Endothelial cell of umbilical vein (primary cell): ENCODE measurements at regions not wholly inside any gene's neighbourhood (a gene's known extent, or its start where the extent isn't known, plus 50 kb on each side); places are given as distances from the start of the nearest gene placed in this dataset.

Source experiments
- BruUV-seq: library from RNA; stranded (reverse); fragments of 400-500 nt; replicated peaks from 2 replicates; lab custom pipeline; 2021; lab: Mats Ljungman, UMichigan
- CTCF ChIA-PET: fragments of 300-600, 350-600 bp; sonication (Branson Sonifier 250); formaldehyde crosslinking; loops from one replicate; lab custom pipeline; 2021; ENCODE audit warnings: antibody characterized with exemption, inconsistent platforms; lab: Charles Lee
- POLR2A ChIA-PET: fragments of 300-600, 350-600 bp; sonication (Branson Sonifier 250); formaldehyde crosslinking; loops from one replicate; lab custom pipeline; 2021; ENCODE audit warnings: antibody characterized with exemption, inconsistent platforms; lab: Charles Lee
- DNase-seq: peaks from one replicate; pipeline ENCODE4 v3.0.0-alpha.2; 2011; ENCODE audit warnings: low read depth, low spot score
- FAIRE-seq: peaks from 2 replicates; lab custom pipeline; 2011; peaks lifted over from hg19 to GRCh38; lab: Jason Lieb, UNC
- H2AFZ ChIP-seq: 2 replicates; pipeline ENCODE4 v1.6.0; 2012; ENCODE audit warnings: low read depth, low read length, control low read depth, inconsistent platforms
- H3K27ac ChIP-seq: 2 replicates; pipeline ENCODE4 v1.5.1; 2011; ENCODE audit warnings: low read depth, mild to moderate bottlenecking, control low read depth, low read length, moderate library complexity; ENCODE audit not compliant: insufficient read depth
- H3K27me3 ChIP-seq, 2 experiments: 2 replicates each; pipeline versions ENCODE4 v1.6.0 to v1.6.1; 2011; ENCODE audit warnings: low read length in 2 of 2, mixed read lengths in 1 of 2; ENCODE audit not compliant: control insufficient read depth in 2 of 2, insufficient read depth in 2 of 2
- H3K36me3 ChIP-seq, 2 experiments: 2 replicates in 1 of 2; 3 replicates in 1 of 2; pipeline ENCODE4 v1.5.1; 2011; ENCODE audit warnings: low read length in 2 of 2, mild to moderate bottlenecking in 1 of 2, moderate library complexity in 1 of 2; ENCODE audit not compliant: control insufficient read depth in 2 of 2, insufficient read depth in 2 of 2; ENCODE audit errors: extremely low read depth in 1 of 2
- H3K4me1 ChIP-seq: 3 replicates; pipeline ENCODE4 v1.5.1; 2011; ENCODE audit warnings: mild to moderate bottlenecking, low read length; ENCODE audit not compliant: control insufficient read depth, insufficient read depth; ENCODE audit errors: extremely low read depth
- H3K4me2 ChIP-seq: 2 replicates; pipeline ENCODE4 v1.6.1; 2011; ENCODE audit warnings: low read length, control low read depth, mixed read lengths; ENCODE audit not compliant: insufficient read depth
- H3K4me3 ChIP-seq, 3 experiments: fragments of 200-600 bp in 1 of 3; sonication (generic), shearing (Covaris generic) in 1 of 3; replicated peaks in 1 of 3; 2 replicates each; pipeline ENCODE4 v1.5.1; 2011 to 2016; ENCODE audit warnings: control low read depth in 3 of 3, low read length in 3 of 3, mild to moderate bottlenecking in 2 of 3, inconsistent platforms in 1 of 3, low read depth in 1 of 3, moderate library complexity in 1 of 3; ENCODE audit not compliant: insufficient read depth in 1 of 3
- H3K79me2 ChIP-seq: 2 replicates; pipeline ENCODE4 v1.6.0; 2012; ENCODE audit warnings: low read length, inconsistent platforms; ENCODE audit not compliant: control insufficient read depth, insufficient read depth
- H3K9ac ChIP-seq: replicated peaks from 2 replicates; pipeline ENCODE3; 2011; ENCODE audit warnings: low read length, control low read depth; ENCODE audit not compliant: insufficient read depth; ENCODE audit errors: extremely low read depth
- H3K9me1 ChIP-seq: replicated peaks from 3 replicates; pipeline ENCODE4 v1.6.0; 2011; ENCODE audit warnings: mild to moderate bottlenecking, low read length; ENCODE audit not compliant: control insufficient read depth, insufficient read depth; ENCODE audit errors: extremely low read depth
- H3K9me3 ChIP-seq: replicated peaks from 2 replicates; pipeline ENCODE4 v1.5.1; 2012; ENCODE audit warnings: low read length, inconsistent platforms; ENCODE audit not compliant: control insufficient read depth, insufficient read depth
- H4K20me1 ChIP-seq: replicated peaks from 2 replicates; pipeline ENCODE3; 2011; ENCODE audit warnings: mild to moderate bottlenecking, low read length; ENCODE audit not compliant: control insufficient read depth, insufficient read depth; ENCODE audit errors: extremely low read depth
- CTCF ChIP-seq, 2 donors: IDR thresholded peaks; 1 replicate in 1 of 2; 2 replicates in 1 of 2; pipeline ENCODE4 v1.5.1; 2011; ENCODE audit warnings: low read length in 2 of 2, mild to moderate bottlenecking in 2 of 2, moderate library complexity in 2 of 2, control low read depth in 1 of 2, inconsistent platforms in 1 of 2, low read depth in 1 of 2; ENCODE audit not compliant: insufficient read depth in 1 of 2; ENCODE audit errors: extremely low read depth in 1 of 2
- EZH2 ChIP-seq: IDR thresholded peaks from 2 replicates; pipeline ENCODE4 v1.6.1; 2012; ENCODE audit warnings: borderline replicate concordance, low read depth, mild to moderate bottlenecking, moderate library complexity, low read length, inconsistent platforms; ENCODE audit not compliant: severe bottlenecking
- FOS ChIP-seq: IDR thresholded peaks from 2 replicates; pipeline ENCODE4 v1.6.1; 2011; ENCODE audit warnings: mild to moderate bottlenecking, low read length, moderate library complexity, borderline replicate concordance; ENCODE audit not compliant: insufficient read depth
- GATA2 ChIP-seq: IDR thresholded peaks from 2 replicates; pipeline ENCODE4 v1.7.0; 2011; ENCODE audit warnings: low read depth, mild to moderate bottlenecking, moderate library complexity, mixed read lengths, low read length; ENCODE audit not compliant: insufficient read length, insufficient read depth
- JUN ChIP-seq: IDR thresholded peaks from 2 replicates; pipeline ENCODE4 v1.6.1; 2011; ENCODE audit warnings: borderline replicate concordance, low read depth; ENCODE audit not compliant: insufficient read length, insufficient read depth
- MAX ChIP-seq: IDR thresholded peaks from 2 replicates; pipeline ENCODE4 v1.6.1; 2011; ENCODE audit not compliant: insufficient read depth, insufficient read length
- MYC ChIP-seq: IDR thresholded peaks from one replicate; pipeline ENCODE4 v1.6.1; 2011; ENCODE audit warnings: mild to moderate bottlenecking, low read depth, low read length
- POLR2A ChIP-seq: IDR thresholded peaks from 2 replicates; pipeline ENCODE4 v1.6.1; 2012; ENCODE audit warnings: low read depth, mild to moderate bottlenecking, control low read depth, low read length
- POLR2AphosphoS5 ChIP-seq: IDR thresholded peaks from 2 replicates; pipeline ENCODE4 v1.6.1; 2012; ENCODE audit warnings: low read depth, mild to moderate bottlenecking, control low read depth, low read length, moderate library complexity; ENCODE audit not compliant: insufficient read depth
- dilution Hi-C: fragments of 300-500 bp; cut with MboI; formaldehyde crosslinking; loops from one replicate; pipeline ENCODE4 v1.15.0; 2019; ENCODE audit warnings: low sequenced_read_pairs; ENCODE audit not compliant: extremely low pct_ligation_motif_present
- intact Hi-C: fragments of 100-400 bp; cut with micrococcal nuclease; formaldehyde crosslinking; loops from one replicate; pipeline ENCODE4 v1.10.0; 2022

GRCh38 chr11:69891421-69892236, 72.4 kb upstream of the FGF3 start:
- CTCF ChIA-PET = interaction anchor here (1.4 to 2.5 kb wide), 5 partner anchors 10 to 305 kb away, joined by 3 to 8 read pairs (median 5); no protein-coding TSS in a partner anchor
- dilution Hi-C loops = no loop called here
- DNase-seq = no peak

More at GRCh38 chr11:69891421-69892236, 72.4 kb upstream of the FGF3 start:
- H3K4me3 ChIP-seq = no peak overlapping the region
- H3K79me2 ChIP-seq = no peaks in the 10 kb centered on the region
- no peak for FAIRE-seq
- H3K4me1 ChIP-seq = no peaks in the 10 kb centered on the region
- intact Hi-C loops = no loop called here
- no peak overlapping the region for H2AFZ ChIP-seq
- H3K36me3 ChIP-seq = no peaks in the 10 kb centered on the region
- H3K9me1 ChIP-seq = no peaks in the 10 kb centered on the region
- TF ChIP-seq FOS (no peak), POLR2A (no peak), POLR2AphosphoS5 (no peak), CTCF (IDR thresholded peaks at IDR 0.05; ENCODE audit: extremely low read depth in 1 of 2, insufficient read depth in 1 of 2, low read depth in 1 of 2, low read length in 2 of 2) (no peak), EZH2 (no peak), JUN (no peak), MAX (no peak), MYC (no peak), GATA2 (no peak)
- H3K4me2 ChIP-seq = no peak overlapping the region
- H4K20me1 ChIP-seq = no peaks in the 10 kb centered on the region
- peaks cover 33 to 49% of the 10 kb centered on the region in 2 experiments for H3K27me3 ChIP-seq
- no TSS peak for BruUV-seq
- H3K9ac ChIP-seq = no peak overlapping the region
- no peaks in the 10 kb centered on the region for H3K9me3 ChIP-seq
- POLR2A ChIA-PET = no interaction called here
- H3K27ac ChIP-seq = no peak overlapping the region
